HepG2 (cell line): ENCODE measurements at regions not wholly inside any gene's neighbourhood (a gene's known extent, or its start where the extent isn't known, plus 50 kb on each side); places are given as distances from the start of the nearest gene placed in this dataset.

Experiments
- ATAC-seq: fragments of 200-7000 bp; cut with Tn5 transposase; 3 replicates; pipeline ENCODE4 v1.9.1; 2020; ENCODE audit warnings: mild to moderate bottlenecking, moderate library complexity
- BruUV-seq: library from RNA; stranded (reverse); fragments of 400-500 nt; replicated peaks from 2 replicates; lab custom pipeline; 2021; lab: Mats Ljungman, UMichigan
- CTCF ChIA-PET: fragments of 300-600 bp; formaldehyde crosslinking; extraction: SDS; loops from one replicate; lab custom pipeline; 2021; ENCODE audit warnings: low total read pairs, inconsistent platforms, low intra/inter-chr PET ratio; lab: Yijun Ruan, JAX
- POLR2A ChIA-PET: fragments of 350-600 bp; sonication (Branson Sonifier 250); formaldehyde crosslinking; loops from one replicate; lab custom pipeline; 2020; ENCODE audit warnings: antibody characterized with exemption, inconsistent platforms; lab: Yijun Ruan, JAX
- DNase-seq: peaks from one replicate; pipeline ENCODE4 v3.0.0-alpha.2; 2015; ENCODE audit warnings: low spot score
- FAIRE-seq: peaks from 3 replicates; lab custom pipeline; 2011; peaks lifted over from hg19 to GRCh38; lab: Jason Lieb, UNC
- H2AFZ ChIP-seq: one replicate; pipeline ENCODE4 v1.6.1; 2011; ENCODE audit warnings: low read length, inconsistent platforms
- H3K27ac ChIP-seq: fragments of 300-600 bp; 3 replicates; pipeline ENCODE4 v1.8.0; 2011; ENCODE audit warnings: mixed run types, mild to moderate bottlenecking, mixed read lengths, low read length, inconsistent platforms; ENCODE audit not compliant: insufficient read depth; ENCODE audit errors: extremely low read length
- H3K27me3 ChIP-seq, 2 experiments: fragments of 200-600 bp in 1 of 2; 2 replicates in 1 of 2; 3 replicates in 1 of 2; pipeline versions ENCODE4 v1.6.0 to v1.8.0; 2011; ENCODE audit warnings: low read length in 2 of 2, mild to moderate bottlenecking in 2 of 2, moderate library complexity in 2 of 2, inconsistent platforms in 1 of 2; ENCODE audit not compliant: insufficient read depth in 2 of 2, control insufficient read depth in 1 of 2
- H3K36me3 ChIP-seq, 2 experiments: fragments of 200-600 bp in 1 of 2; replicated peaks in 1 of 2; 2 replicates in 1 of 2; 3 replicates in 1 of 2; pipeline versions ENCODE4 v1.5.1 to v1.8.0; 2011; ENCODE audit warnings: low read length in 2 of 2, inconsistent platforms in 1 of 2; ENCODE audit not compliant: insufficient read depth in 2 of 2, control insufficient read depth in 1 of 2
- H3K4me1 ChIP-seq: 2 replicates; pipeline ENCODE4 v1.5.1; 2012; ENCODE audit warnings: low read length, inconsistent platforms; ENCODE audit not compliant: insufficient read depth
- H3K4me2 ChIP-seq: 2 replicates; pipeline ENCODE4 v1.6.0; 2011; ENCODE audit warnings: low read depth, low read length, inconsistent platforms
- H3K4me3 ChIP-seq, 3 experiments: fragments of 200-600 bp in 1 of 3; sonication (generic), shearing (Covaris generic) in 1 of 3; replicated peaks in 1 of 3; 2 replicates each; pipeline ENCODE4 v1.5.1; 2011 to 2016; ENCODE audit warnings: low read length in 3 of 3, inconsistent platforms in 2 of 3, low read depth in 2 of 3, mild to moderate bottlenecking in 2 of 3, control low read depth in 1 of 3, mixed read lengths in 1 of 3; ENCODE audit not compliant: insufficient read depth in 1 of 3
- H3K79me2 ChIP-seq: one replicate; pipeline ENCODE4 v1.6.1; 2011; ENCODE audit warnings: low read length, inconsistent platforms; ENCODE audit not compliant: insufficient read depth
- H3K9ac ChIP-seq: 2 replicates; pipeline ENCODE4 v1.6.0; 2011; ENCODE audit warnings: mild to moderate bottlenecking, low read depth, low read length, inconsistent platforms; ENCODE audit not compliant: insufficient read depth
- H3K9me3 ChIP-seq: 2 replicates; pipeline ENCODE4 v1.5.1; 2012; ENCODE audit warnings: mild to moderate bottlenecking, low read length
- H4K20me1 ChIP-seq: 2 replicates; pipeline ENCODE4 v1.6.0; 2011; ENCODE audit warnings: inconsistent platforms, mild to moderate bottlenecking, low read length, moderate library complexity; ENCODE audit not compliant: insufficient read depth
- ATM ChIP-seq: fragments of 450-650 bp; IDR thresholded peaks from 2 replicates; pipeline ENCODE4 v1.7.1; 2017; ENCODE audit warnings: mild to moderate bottlenecking, borderline replicate concordance
- GRHL1 ChIP-seq: sonication (generic); formaldehyde crosslinking; conservative IDR thresholded peaks from 2 replicates; pipeline ENCODE4 v1.8.0; 2022; ENCODE audit warnings: missing genetic modification reagents
- NFE2 ChIP-seq: sonication (generic); formaldehyde crosslinking; IDR thresholded peaks from 2 replicates; pipeline ENCODE4 v1.4.0; 2020; ENCODE audit warnings: missing genetic modification reagents
- RELA ChIP-seq: sonication (generic); formaldehyde crosslinking; IDR thresholded peaks from 2 replicates; pipeline ENCODE4 v1.4.0; 2020; ENCODE audit warnings: missing genetic modification reagents
- SNAPC5 ChIP-seq: sonication (generic); formaldehyde crosslinking; IDR thresholded peaks from 2 replicates; pipeline ENCODE4 v1.8.1; 2023; ENCODE audit warnings: mild to moderate bottlenecking, missing genetic modification reagents, borderline replicate concordance
- YY1 ChIP-seq: IDR thresholded peaks from 2 replicates; pipeline ENCODE4 v1.6.1; 2011; ENCODE audit warnings: low read length, low read depth, moderate library complexity, mild to moderate bottlenecking; ENCODE audit not compliant: insufficient read depth, insufficient replicate concordance
- ZFX ChIP-seq: sonication (generic); formaldehyde crosslinking; IDR thresholded peaks from 2 replicates; pipeline ENCODE4 v1.4.0; 2020; ENCODE audit warnings: mild to moderate bottlenecking, low read depth, missing genetic modification reagents, moderate library complexity
- ZNF18 ChIP-seq: sonication (generic); formaldehyde crosslinking; IDR thresholded peaks from 2 replicates; pipeline ENCODE4 v1.8.0; 2022; ENCODE audit warnings: mild to moderate bottlenecking, missing genetic modification reagents; ENCODE audit not compliant: insufficient replicate concordance
- ZNF263 ChIP-seq: sonication (generic); formaldehyde crosslinking; IDR thresholded peaks from 2 replicates; pipeline ENCODE4 v1.4.0; 2020; ENCODE audit warnings: missing genetic modification reagents
- WGBS: methylation state at CpG from one replicate; pipeline ENCODE4 v1.1.6; 2017; ENCODE audit warnings: low lambda C conversion rate; 5-methylcytosine and 5-hydroxymethylcytosine counted together
- in situ Hi-C: cut with HindIII; loops from 2 replicates; pipeline ENCODE4 v1.10.0; 2017; ENCODE audit warnings: low pct_unique_long_range_greater_than_20kb; ENCODE audit not compliant: extremely low pct_ligation_motif_present
- intact Hi-C: fragments of 100-400 bp; cut with micrococcal nuclease; formaldehyde crosslinking; loops from one replicate; pipeline ENCODE4 v1.10.0; 2022; ENCODE audit not compliant: unreplicated experiment
- TF ChIP-seq, protein P1 (sequence below): sonication (generic); formaldehyde crosslinking; IDR thresholded peaks from 2 replicates; pipeline ENCODE4 v1.4.0; 2020; ENCODE audit warnings: missing genetic modification reagents

DNA sequence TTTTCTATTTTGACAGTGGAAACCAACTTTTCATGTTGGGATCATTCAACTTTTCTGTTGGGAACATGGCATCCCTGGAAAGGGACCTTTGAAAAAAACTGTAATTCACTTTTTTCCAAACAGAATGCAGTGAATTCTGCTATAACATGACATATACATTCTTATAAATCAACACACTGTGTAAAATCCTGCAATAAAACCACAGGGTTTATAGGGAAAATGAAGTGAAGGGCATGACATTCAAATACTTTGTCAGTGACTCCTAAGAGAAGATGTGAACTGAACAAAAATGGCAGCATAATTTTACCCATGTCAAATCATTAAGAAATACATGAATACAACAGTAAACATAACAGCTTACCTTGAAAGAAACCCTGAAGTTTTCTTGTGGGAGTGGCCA lies 264.5 kb upstream of the ANKRD50 start:
- H3K4me1 ChIP-seq = no peaks in the 10 kb centered on the region
- H2AFZ ChIP-seq = no peak overlapping the region
- POLR2A ChIA-PET = no interaction called here
- no TSS peak for BruUV-seq
- no peak overlapping the region for H3K4me2 ChIP-seq
- H3K9ac ChIP-seq = no peak overlapping the region
- ATAC-seq (no peak), FAIRE-seq (no peak), DNase-seq (no peak)
- TF ChIP-seq RELA = no peak
- TF ChIP-seq YY1 = no peak
- no peak for TF ChIP-seq NFE2 (CRISPR knock-in tag)
- CTCF ChIA-PET = no interaction called here
- no peak overlapping the region for H3K4me3 ChIP-seq
- no peaks in the 10 kb centered on the region for H3K9me3 ChIP-seq
- no peak overlapping the region for H3K27ac ChIP-seq
- no peaks in the 10 kb centered on the region for H4K20me1 ChIP-seq
- H3K27me3 ChIP-seq = no peaks in the 10 kb centered on the region
- intact Hi-C loops (no loop called here), in situ Hi-C loops (no loop called here)
- H3K36me3 ChIP-seq = no peaks in the 10 kb centered on the region
- H3K79me2 ChIP-seq = no peaks in the 10 kb centered on the region

- Histone ChIP-seq H3K9me3 (no peaks in the 10 kb centered on the region), H3K27ac (no peak overlapping the region), H3K4me1 (no peaks in the 10 kb centered on the region), H3K27me3 (no peaks in the 10 kb centered on the region), H3K4me2 (no peak overlapping the region), H3K4me3 (no peak overlapping the region), H3K9ac (no peak overlapping the region), H3K36me3 (no peaks in the 10 kb centered on the region), H4K20me1 (no peaks in the 10 kb centered on the region), H3K79me2 (no peaks in the 10 kb centered on the region), H2AFZ (no peak overlapping the region)
- ATAC-seq = no peak
- in situ Hi-C loops = no loop called here
- no peak for DNase-seq
- FAIRE-seq = no peak
- 36% methylated on average over 1 of the region's 1 CpG for WGBS
- intact Hi-C loops = no loop called here
- no TSS peak for BruUV-seq
- CTCF ChIA-PET = no interaction called here
- POLR2A ChIA-PET = no interaction called here
- no peak for TF ChIP-seq GRHL1
- no peak for TF ChIP-seq ZNF263
- TF ChIP-seq, protein P1, sequence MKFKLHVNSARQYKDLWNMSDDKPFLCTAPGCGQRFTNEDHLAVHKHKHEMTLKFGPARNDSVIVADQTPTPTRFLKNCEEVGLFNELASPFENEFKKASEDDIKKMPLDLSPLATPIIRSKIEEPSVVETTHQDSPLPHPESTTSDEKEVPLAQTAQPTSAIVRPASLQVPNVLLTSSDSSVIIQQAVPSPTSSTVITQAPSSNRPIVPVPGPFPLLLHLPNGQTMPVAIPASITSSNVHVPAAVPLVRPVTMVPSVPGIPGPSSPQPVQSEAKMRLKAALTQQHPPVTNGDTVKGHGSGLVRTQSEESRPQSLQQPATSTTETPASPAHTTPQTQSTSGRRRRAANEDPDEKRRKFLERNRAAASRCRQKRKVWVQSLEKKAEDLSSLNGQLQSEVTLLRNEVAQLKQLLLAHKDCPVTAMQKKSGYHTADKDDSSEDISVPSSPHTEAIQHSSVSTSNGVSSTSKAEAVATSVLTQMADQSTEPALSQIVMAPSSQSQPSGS = no peak
- no peak for TF ChIP-seq ZFX (CRISPR knock-in tag)
- no peak for TF ChIP-seq SNAPC5 (CRISPR knock-in tag)
- TF ChIP-seq ZNF18 (CRISPR knock-in tag) = no peak
- no peak for TF ChIP-seq ATM
Measured at GRCh38 chr4:124974152-124974551, 261.6 kb upstream of the ANKRD50 start.
